Kidney epithelial cell (primary cell): ENCODE measurements at regions not wholly inside any gene's neighbourhood (a gene's known extent, or its start where the extent isn't known, plus 50 kb on each side); places are given as distances from the start of the nearest gene placed in this dataset.
"Not testable (repeated sequence)": the region's sequence is repeated elsewhere in the genome, so short reads cannot be mapped to it uniquely, and the experiment has no call there.

Experiments used
- DNase-seq: peaks from one replicate; pipeline ENCODE4 v3.0.0-alpha.2; 2010; ENCODE audit warnings: low read depth
- H3K27me3 ChIP-seq: 2 replicates; pipeline ENCODE4 v1.6.0; 2011; ENCODE audit warnings: low read length; ENCODE audit not compliant: control insufficient read depth, insufficient read depth
- H3K36me3 ChIP-seq: 2 replicates; pipeline ENCODE4 v1.5.1; 2011; ENCODE audit warnings: low read length; ENCODE audit not compliant: control insufficient read depth, insufficient read depth
- H3K4me3 ChIP-seq: 2 replicates; pipeline ENCODE4 v1.5.1; 2011; ENCODE audit warnings: low read depth, mild to moderate bottlenecking, control low read depth, low read length
- CTCF ChIP-seq: IDR thresholded peaks from 2 replicates; pipeline ENCODE4 v1.5.1; 2011; ENCODE audit warnings: mild to moderate bottlenecking, moderate library complexity, low read length, control low read depth, inconsistent platforms; ENCODE audit not compliant: insufficient read depth, poor library complexity, severe bottlenecking

- no peak for TF ChIP-seq CTCF
- peaks cover 5% of the 10 kb centered on the region for H3K27me3 ChIP-seq
- H3K4me3 ChIP-seq, result no peak overlapping the region
- no peak for DNase-seq
- H3K36me3 ChIP-seq, result no peaks in the 10 kb centered on the region
Measured at GRCh38 chr17:27950995-27951394, 57.8 kb upstream of the LYRM9 start.

GRCh38 chr17:27951872-27952271 is 58.7 kb upstream of the LYRM9 start:
- peaks cover 5% of the 10 kb centered on the region for H3K27me3 ChIP-seq
- no peaks in the 10 kb centered on the region for H3K36me3 ChIP-seq
- no peak overlapping the region for H3K4me3 ChIP-seq
- no peak for TF ChIP-seq CTCF
- DNase-seq, result no peak

- H3K36me3 ChIP-seq, result no peaks in the 10 kb centered on the region
- no peak overlapping the region for H3K4me3 ChIP-seq
- no peak for DNase-seq
- H3K27me3 ChIP-seq, result peaks cover 3% of the 10 kb centered on the region
- no peak for TF ChIP-seq CTCF
Measured at GRCh38 chr17:27952366-27952765, 59.2 kb upstream of the LYRM9 start.

- Histone ChIP-seq H3K36me3 (no peaks in the 10 kb centered on the region), H3K4me3 (no peak overlapping the region), H3K27me3 (peaks cover 3% of the 10 kb centered on the region)
- DNase-seq, result no peak
- TF ChIP-seq CTCF, result no peak
Measured at GRCh38 chr17:27954548-27955495, 61.7 kb upstream of the LYRM9 start.

- peaks cover 3% of the 10 kb centered on the region for H3K27me3 ChIP-seq
- DNase-seq, result no peak
- no peaks in the 10 kb centered on the region for H3K36me3 ChIP-seq
- no peak overlapping the region for H3K4me3 ChIP-seq
- TF ChIP-seq CTCF, result no peak
Measured at GRCh38 chr17:27956601-27957445, 63.7 kb upstream of the LYRM9 start.

GRCh38 chr17:27957446-27957793 is 64.3 kb upstream of the LYRM9 start:
- not testable (repeated sequence) for H3K4me3 ChIP-seq, DNase-seq, H3K36me3 ChIP-seq, H3K27me3 ChIP-seq
